CD4-positive, alpha-beta T cell treated with Interleukin-6 at 100 ng/mL for 8 hours (primary cell): ENCODE measurements at regions not wholly inside any gene's neighbourhood (a gene's known extent, or its start where the extent isn't known, plus 50 kb on each side); places are given as distances from the start of the nearest gene placed in this dataset.

ENCODE experiments used
- DNase-seq: peaks from one replicate; pipeline ENCODE4 v3.0.0-alpha.2; 2020; ENCODE audit warnings: mixed read lengths, low spot score

GRCh38 chr15:87151202-87151748 lies 1071.6 kb downstream of the AGBL1 start:
- no peak for DNase-seq

- DNase-seq: no peak
These were observed 1066.0 kb downstream of the AGBL1 start for GRCh38 chr15:87145696-87146095.

GRCh38 chr15:87144775-87145174 lies 1065.1 kb downstream of the AGBL1 start:
- no peak for DNase-seq

GRCh38 chr15:87142096-87142495 lies 1062.4 kb downstream of the AGBL1 start:
- no peak for DNase-seq

- DNase-seq: no peak
These were observed 1055.4 kb downstream of the AGBL1 start for GRCh38 chr15:87135109-87135508.

- DNase-seq: no peak
These were observed 1054.0 kb downstream of the AGBL1 start for GRCh38 chr15:87133704-87134103.

- DNase-seq: no peak
These were observed 1051.4 kb downstream of the AGBL1 start for GRCh38 chr15:87131067-87131466.

- no peak for DNase-seq
These were observed 1050.2 kb downstream of the AGBL1 start for GRCh38 chr15:87129916-87130315.

GRCh38 chr15:87123676-87124382 lies 1044.2 kb downstream of the AGBL1 start:
- no peak for DNase-seq

- DNase-seq: no peak
These were observed 1041.7 kb downstream of the AGBL1 start for GRCh38 chr15:87121336-87121735.

- no peak for DNase-seq
These were observed 1040.9 kb downstream of the AGBL1 start for GRCh38 chr15:87120555-87120954.

- no peak for DNase-seq
These were observed 1039.2 kb downstream of the AGBL1 start for GRCh38 chr15:87118846-87119245.

GRCh38 chr15:87118435-87118834 lies 1038.8 kb downstream of the AGBL1 start:
- DNase-seq: no peak

- DNase-seq: no peak
These were observed 1036.1 kb downstream of the AGBL1 start for GRCh38 chr15:87115795-87116194.

GRCh38 chr15:87099916-87100315 lies 1020.2 kb downstream of the AGBL1 start:
- DNase-seq: no peak

- DNase-seq: no peak
These were observed 1009.9 kb downstream of the AGBL1 start for GRCh38 chr15:87089551-87089950.

- no peak for DNase-seq
These were observed 1003.5 kb downstream of the AGBL1 start for GRCh38 chr15:87083201-87083600.

GRCh38 chr15:87082581-87082980 lies 1002.9 kb downstream of the AGBL1 start:
- DNase-seq: no peak

- DNase-seq: no peak
These were observed 1000.9 kb downstream of the AGBL1 start for GRCh38 chr15:87080547-87080946.
